ENCODE measurements at regions not wholly inside any gene's neighbourhood (a gene's known extent, or its start where the extent isn't known, plus 50 kb on each side); places are given as distances from the start of the nearest gene placed in this dataset.

- Histone ChIP-seq H3K9me3 (no peaks in the 10 kb centered on the region), H3K36me3 (no peaks in the 10 kb centered on the region), H3K4me3 (no peak overlapping the region), H3K27me3 (no peaks in the 10 kb centered on the region), H3K27ac (no peak overlapping the region), H3K4me1 (no peaks in the 10 kb centered on the region)
- TF ChIP-seq, protein P1, sequence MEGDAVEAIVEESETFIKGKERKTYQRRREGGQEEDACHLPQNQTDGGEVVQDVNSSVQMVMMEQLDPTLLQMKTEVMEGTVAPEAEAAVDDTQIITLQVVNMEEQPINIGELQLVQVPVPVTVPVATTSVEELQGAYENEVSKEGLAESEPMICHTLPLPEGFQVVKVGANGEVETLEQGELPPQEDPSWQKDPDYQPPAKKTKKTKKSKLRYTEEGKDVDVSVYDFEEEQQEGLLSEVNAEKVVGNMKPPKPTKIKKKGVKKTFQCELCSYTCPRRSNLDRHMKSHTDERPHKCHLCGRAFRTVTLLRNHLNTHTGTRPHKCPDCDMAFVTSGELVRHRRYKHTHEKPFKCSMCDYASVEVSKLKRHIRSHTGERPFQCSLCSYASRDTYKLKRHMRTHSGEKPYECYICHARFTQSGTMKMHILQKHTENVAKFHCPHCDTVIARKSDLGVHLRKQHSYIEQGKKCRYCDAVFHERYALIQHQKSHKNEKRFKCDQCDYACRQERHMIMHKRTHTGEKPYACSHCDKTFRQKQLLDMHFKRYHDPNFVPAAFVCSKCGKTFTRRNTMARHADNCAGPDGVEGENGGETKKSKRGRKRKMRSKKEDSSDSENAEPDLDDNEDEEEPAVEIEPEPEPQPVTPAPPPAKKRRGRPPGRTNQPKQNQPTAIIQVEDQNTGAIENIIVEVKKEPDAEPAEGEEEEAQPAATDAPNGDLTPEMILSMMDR (IDR thresholded peaks at IDR 0.05) = no peak
- no peak for DNase-seq (ENCODE audit: low spot score)
Measured at GRCh38 chr17:54785643-54786268, 114.9 kb upstream of the TOM1L1 start.

- no peaks in the 10 kb centered on the region for H3K27me3 ChIP-seq
- H3K36me3 ChIP-seq = no peaks in the 10 kb centered on the region
- TF ChIP-seq, protein P1 (IDR thresholded peaks at IDR 0.05) = no peak
- H3K4me1 ChIP-seq = no peaks in the 10 kb centered on the region
- no peak for DNase-seq (ENCODE audit: low spot score)
- H3K9me3 ChIP-seq = no peaks in the 10 kb centered on the region
- no peak overlapping the region for H3K4me3 ChIP-seq
- no peak overlapping the region for H3K27ac ChIP-seq
Measured at GRCh38 chr17:54789101-54789880, 111.4 kb upstream of the TOM1L1 start.

DNA sequence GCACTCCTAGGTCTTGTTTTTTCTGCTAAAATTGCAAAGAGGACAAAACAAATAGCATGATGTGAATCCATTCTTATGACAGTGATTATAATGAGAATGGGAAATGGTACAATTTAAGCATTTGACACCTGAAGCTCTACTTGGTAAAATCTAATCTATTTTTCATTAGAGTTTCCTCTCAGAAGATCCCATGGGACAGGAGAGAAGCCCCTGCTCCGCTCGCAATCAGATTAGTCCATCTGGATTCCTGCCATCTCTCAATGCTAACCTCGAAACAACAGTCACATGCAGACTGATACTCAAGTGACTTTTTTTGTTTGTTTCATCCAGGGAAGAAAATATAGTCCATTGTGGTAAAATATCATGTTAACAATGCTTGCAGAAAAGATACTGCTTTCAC, 107.4 kb upstream of the TOM1L1 start:
- Histone ChIP-seq H3K4me3 (no peak overlapping the region), H3K9me3 (no peaks in the 10 kb centered on the region), H3K4me1 (no peaks in the 10 kb centered on the region), H3K27me3 (no peaks in the 10 kb centered on the region), H3K36me3 (no peaks in the 10 kb centered on the region), H3K27ac (no peak overlapping the region)
- TF ChIP-seq, protein P1 (IDR thresholded peaks at IDR 0.05) = no peak
- no peak for DNase-seq (ENCODE audit: low spot score)

- H3K27ac ChIP-seq = no peak overlapping the region
- TF ChIP-seq, protein P1 (IDR thresholded peaks at IDR 0.05) = no peak
- no peak for DNase-seq (ENCODE audit: low spot score)
- no peaks in the 10 kb centered on the region for H3K9me3 ChIP-seq
- H3K27me3 ChIP-seq = no peaks in the 10 kb centered on the region
- H3K4me1 ChIP-seq = no peaks in the 10 kb centered on the region
- no peak overlapping the region for H3K4me3 ChIP-seq
- H3K36me3 ChIP-seq = no peaks in the 10 kb centered on the region
Measured at GRCh38 chr17:54795046-54795445, 105.6 kb upstream of the TOM1L1 start.

GRCh38 chr17:54807331-54807730, 93.3 kb upstream of the TOM1L1 start:
- TF ChIP-seq, protein P1 (IDR thresholded peaks at IDR 0.05) = no peak
- no peaks in the 10 kb centered on the region for H3K9me3 ChIP-seq
- H3K27ac ChIP-seq = no peak overlapping the region
- H3K27me3 ChIP-seq = no peaks in the 10 kb centered on the region
- no peaks in the 10 kb centered on the region for H3K4me1 ChIP-seq
- H3K36me3 ChIP-seq = no peaks in the 10 kb centered on the region
- no peak for DNase-seq (ENCODE audit: low spot score)
- no peak overlapping the region for H3K4me3 ChIP-seq
